MM.1S (cell line): ENCODE measurements at regions not wholly inside any gene's neighbourhood (a gene's known extent, or its start where the extent isn't known, plus 50 kb on each side); places are given as distances from the start of the nearest gene placed in this dataset.

ENCODE experiments used
- DNase-seq: peaks from one replicate; pipeline ENCODE4 v3.0.0-alpha.2; 2015
- H2AFZ ChIP-seq: fragments of 300-600 bp; sonication (generic); 2 replicates; pipeline ENCODE4 v1.6.0; 2016; ENCODE audit warnings: antibody characterized with exemption, low read length
- H3F3A ChIP-seq: fragments of 300-600 bp; sonication (generic); 2 replicates; pipeline ENCODE4 v1.6.1; 2016; ENCODE audit warnings: mild to moderate bottlenecking, antibody characterized with exemption, low read length, moderate library complexity, mixed read lengths; ENCODE audit not compliant: insufficient read depth
- H3K27ac ChIP-seq: fragments of 300-600 bp; sonication (generic); 2 replicates; pipeline ENCODE4 v1.5.1; 2016; ENCODE audit warnings: mild to moderate bottlenecking, low read length
- H3K27me3 ChIP-seq: fragments of 300-600 bp; sonication (generic); replicated peaks from 2 replicates; pipeline ENCODE4 v1.6.0; 2016; ENCODE audit warnings: low read length; ENCODE audit not compliant: insufficient read depth
- H3K36me3 ChIP-seq: fragments of 300-600 bp; sonication (generic); replicated peaks from 2 replicates; pipeline ENCODE4 v1.6.1; 2016; ENCODE audit warnings: mild to moderate bottlenecking, low read length, mixed read lengths; ENCODE audit not compliant: insufficient read depth
- H3K4me1 ChIP-seq: fragments of 300-600 bp; sonication (generic); 2 replicates; pipeline ENCODE4 v1.6.1; 2016; ENCODE audit warnings: low read length, mixed read lengths
- H3K4me2 ChIP-seq: fragments of 300-600 bp; sonication (generic); 2 replicates; pipeline ENCODE4 v1.6.0; 2016; ENCODE audit warnings: low read depth, low read length
- H3K4me3 ChIP-seq: fragments of 300-600 bp; sonication (generic); 2 replicates; pipeline ENCODE4 v1.5.1; 2016; ENCODE audit warnings: low read length, mixed read lengths
- H3K79me2 ChIP-seq: fragments of 300-600 bp; sonication (generic); 2 replicates; pipeline ENCODE4 v1.6.1; 2016; ENCODE audit warnings: mixed run types, low read length, mixed read lengths
- H3K9ac ChIP-seq: fragments of 300-600 bp; sonication (generic); 2 replicates; pipeline ENCODE4 v1.6.1; 2016; ENCODE audit warnings: low read length, mixed read lengths
- H3K9me2 ChIP-seq: fragments of 300-600 bp; sonication (generic); replicated peaks from 2 replicates; pipeline ENCODE4 v1.6.1; 2016; ENCODE audit warnings: mild to moderate bottlenecking, low read length, mixed read lengths; ENCODE audit not compliant: insufficient read depth
- H3K9me3 ChIP-seq: fragments of 300-600 bp; sonication (generic); replicated peaks from 2 replicates; pipeline ENCODE4 v1.6.1; 2016; ENCODE audit warnings: mild to moderate bottlenecking, low read length, mixed read lengths; ENCODE audit not compliant: insufficient read depth
- H4K20me1 ChIP-seq: fragments of 300-600 bp; sonication (generic); 2 replicates; pipeline ENCODE4 v1.6.1; 2016; ENCODE audit warnings: mild to moderate bottlenecking, low read length, moderate library complexity, mixed read lengths; ENCODE audit not compliant: insufficient read depth
- EZH2 ChIP-seq: fragments of 300-600 bp; sonication (generic); optimal IDR thresholded peaks from 2 replicates; pipeline ENCODE3; 2017; ENCODE audit warnings: low read depth, mild to moderate bottlenecking, antibody characterized with exemption, low read length, mixed read lengths
- EZH2phosphoT487 ChIP-seq: fragments of 300-600 bp; sonication (generic); IDR thresholded peaks from 2 replicates; pipeline ENCODE4 v1.6.1; 2018; ENCODE audit warnings: antibody characterized with exemption, low read length
- TF ChIP-seq, protein P1 (sequence below): fragments of 300-600 bp; sonication (generic); IDR thresholded peaks from 2 replicates; pipeline ENCODE4 v1.5.1; 2016; ENCODE audit warnings: antibody characterized with exemption, low read length, mixed read lengths

DNA sequence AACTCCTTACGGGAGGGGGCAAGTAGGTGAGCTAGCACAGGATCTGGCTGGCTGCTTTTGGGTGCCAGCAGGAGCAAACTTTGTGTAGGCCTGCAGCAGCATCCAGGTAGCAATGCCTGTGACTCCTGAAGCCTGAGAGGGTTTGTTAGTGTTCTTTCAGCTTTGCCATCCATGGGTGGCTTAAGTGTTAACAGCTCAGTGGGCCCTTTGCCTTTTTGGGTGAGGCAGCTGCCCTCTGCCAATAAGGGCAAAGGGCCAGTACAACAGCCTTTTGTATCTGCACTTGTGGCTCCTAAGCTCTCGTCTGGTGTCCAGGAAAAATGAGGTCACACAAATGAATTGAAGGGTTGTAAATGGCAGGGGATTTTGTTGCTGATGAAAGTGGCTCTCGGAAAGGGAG, 359.0 kb upstream of the CHRM2 start:
- no peaks in the 10 kb centered on the region for H4K20me1 ChIP-seq
- H3K4me3 ChIP-seq: no peak overlapping the region
- no peak overlapping the region for H2AFZ ChIP-seq
- H3K9ac ChIP-seq: no peak overlapping the region
- no peak overlapping the region for H3K4me2 ChIP-seq
- no peak for DNase-seq
- H3K79me2 ChIP-seq: no peaks in the 10 kb centered on the region
- no peaks in the 10 kb centered on the region for H3K4me1 ChIP-seq
- no peaks in the 10 kb centered on the region for H3K9me2 ChIP-seq
- no peak for TF ChIP-seq EZH2
- TF ChIP-seq, protein P1, sequence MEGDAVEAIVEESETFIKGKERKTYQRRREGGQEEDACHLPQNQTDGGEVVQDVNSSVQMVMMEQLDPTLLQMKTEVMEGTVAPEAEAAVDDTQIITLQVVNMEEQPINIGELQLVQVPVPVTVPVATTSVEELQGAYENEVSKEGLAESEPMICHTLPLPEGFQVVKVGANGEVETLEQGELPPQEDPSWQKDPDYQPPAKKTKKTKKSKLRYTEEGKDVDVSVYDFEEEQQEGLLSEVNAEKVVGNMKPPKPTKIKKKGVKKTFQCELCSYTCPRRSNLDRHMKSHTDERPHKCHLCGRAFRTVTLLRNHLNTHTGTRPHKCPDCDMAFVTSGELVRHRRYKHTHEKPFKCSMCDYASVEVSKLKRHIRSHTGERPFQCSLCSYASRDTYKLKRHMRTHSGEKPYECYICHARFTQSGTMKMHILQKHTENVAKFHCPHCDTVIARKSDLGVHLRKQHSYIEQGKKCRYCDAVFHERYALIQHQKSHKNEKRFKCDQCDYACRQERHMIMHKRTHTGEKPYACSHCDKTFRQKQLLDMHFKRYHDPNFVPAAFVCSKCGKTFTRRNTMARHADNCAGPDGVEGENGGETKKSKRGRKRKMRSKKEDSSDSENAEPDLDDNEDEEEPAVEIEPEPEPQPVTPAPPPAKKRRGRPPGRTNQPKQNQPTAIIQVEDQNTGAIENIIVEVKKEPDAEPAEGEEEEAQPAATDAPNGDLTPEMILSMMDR: no peak
- no peak for TF ChIP-seq EZH2phosphoT487
- no peaks in the 10 kb centered on the region for H3K27me3 ChIP-seq
- H3K27ac ChIP-seq: no peak overlapping the region
- no peaks in the 10 kb centered on the region for H3K9me3 ChIP-seq
- H3K36me3 ChIP-seq: no peaks in the 10 kb centered on the region
- no peaks in the 10 kb centered on the region for H3F3A ChIP-seq

DNA sequence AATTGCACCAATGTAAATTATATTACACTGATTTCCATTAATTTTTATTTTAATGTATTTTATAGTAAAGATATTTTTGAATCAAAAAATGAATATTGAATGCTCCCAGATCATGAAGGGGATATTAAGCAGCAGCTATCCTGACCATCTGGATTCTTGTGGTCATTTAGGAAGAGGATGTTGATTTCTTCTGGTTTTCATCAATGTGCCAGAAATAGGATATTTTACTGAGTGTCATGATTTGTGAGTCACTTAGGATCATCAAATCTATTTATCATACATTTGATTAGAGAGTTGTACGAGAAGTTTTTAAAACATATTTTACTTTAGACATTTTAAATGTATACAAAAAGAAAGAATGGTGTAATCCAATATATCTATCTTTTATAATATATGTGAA, 366.3 kb upstream of the CHRM2 start:
- TF ChIP-seq EZH2phosphoT487 (no peak), EZH2 (no peak)
- TF ChIP-seq, protein P1: no peak
- no peak overlapping the region for H2AFZ ChIP-seq
- no peaks in the 10 kb centered on the region for H3K9me3 ChIP-seq
- H3K4me2 ChIP-seq: no peak overlapping the region
- H3K27ac ChIP-seq: no peak overlapping the region
- no peaks in the 10 kb centered on the region for H4K20me1 ChIP-seq
- no peaks in the 10 kb centered on the region for H3K36me3 ChIP-seq
- H3F3A ChIP-seq: no peaks in the 10 kb centered on the region
- H3K9me2 ChIP-seq: no peaks in the 10 kb centered on the region
- H3K79me2 ChIP-seq: no peaks in the 10 kb centered on the region
- no peaks in the 10 kb centered on the region for H3K4me1 ChIP-seq
- DNase-seq: no peak
- no peaks in the 10 kb centered on the region for H3K27me3 ChIP-seq
- H3K9ac ChIP-seq: no peak overlapping the region
- no peak overlapping the region for H3K4me3 ChIP-seq

GRCh38 chr7:136501151-136501550, 367.3 kb upstream of the CHRM2 start:
- no peaks in the 10 kb centered on the region for H4K20me1 ChIP-seq
- H3K4me3 ChIP-seq: no peak overlapping the region
- H3K27ac ChIP-seq: no peak overlapping the region
- H3K27me3 ChIP-seq: no peaks in the 10 kb centered on the region
- no peak overlapping the region for H2AFZ ChIP-seq
- no peaks in the 10 kb centered on the region for H3F3A ChIP-seq
- H3K4me1 ChIP-seq: no peaks in the 10 kb centered on the region
- TF ChIP-seq EZH2phosphoT487 (no peak), EZH2 (no peak)
- TF ChIP-seq, protein P1: no peak
- H3K79me2 ChIP-seq: no peaks in the 10 kb centered on the region
- no peaks in the 10 kb centered on the region for H3K36me3 ChIP-seq
- H3K9me3 ChIP-seq: no peaks in the 10 kb centered on the region
- no peak overlapping the region for H3K4me2 ChIP-seq
- H3K9ac ChIP-seq: no peak overlapping the region
- no peaks in the 10 kb centered on the region for H3K9me2 ChIP-seq
- no peak for DNase-seq
